NOMO-1 (cell line): ENCODE measurements at regions not wholly inside any gene's neighbourhood (a gene's known extent, or its start where the extent isn't known, plus 50 kb on each side); places are given as distances from the start of the nearest gene placed in this dataset.
"Not testable (repeated sequence)": the region's sequence is repeated elsewhere in the genome, so short reads cannot be mapped to it uniquely, and the experiment has no call there.

Experiments used
- DNase-seq, 2 experiments: peaks; one replicate each; lab custom pipeline; 2025; ENCODE audit not compliant: unreplicated experiment in 2 of 2; lab: John Stamatoyannopoulos, UW

- DNase-seq: not testable (repeated sequence)
Observed at GRCh38 chr6:156421301-156421700, 355.9 kb upstream of the ARID1B start.

- no peak for DNase-seq
Observed at GRCh38 chr6:156420172-156420993, 356.8 kb upstream of the ARID1B start.

GRCh38 chr6:156419594-156419993 is 357.6 kb upstream of the ARID1B start:
- no peak for DNase-seq

DNA sequence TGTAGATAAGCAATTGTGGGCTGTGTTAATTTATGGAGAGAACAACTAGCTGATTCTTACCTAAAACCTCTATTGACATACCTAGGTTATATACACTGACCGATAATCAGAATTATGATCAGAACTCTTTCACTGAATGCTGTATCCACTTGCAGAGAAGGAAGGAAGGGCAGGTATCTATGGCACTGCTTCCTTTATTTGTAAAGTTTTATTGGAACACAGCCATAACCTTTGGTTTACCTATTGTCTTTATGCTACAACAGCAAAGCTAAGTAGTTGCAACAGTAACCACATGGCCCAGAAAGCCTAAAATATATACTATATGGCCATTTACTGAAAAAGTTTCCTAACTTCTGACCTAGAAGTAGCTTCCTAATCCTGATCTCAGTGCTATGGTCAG is 358.9 kb upstream of the ARID1B start:
- DNase-seq: no peak

- no peak for DNase-seq
Observed at GRCh38 chr6:156416391-156416790, 360.8 kb upstream of the ARID1B start.

DNA sequence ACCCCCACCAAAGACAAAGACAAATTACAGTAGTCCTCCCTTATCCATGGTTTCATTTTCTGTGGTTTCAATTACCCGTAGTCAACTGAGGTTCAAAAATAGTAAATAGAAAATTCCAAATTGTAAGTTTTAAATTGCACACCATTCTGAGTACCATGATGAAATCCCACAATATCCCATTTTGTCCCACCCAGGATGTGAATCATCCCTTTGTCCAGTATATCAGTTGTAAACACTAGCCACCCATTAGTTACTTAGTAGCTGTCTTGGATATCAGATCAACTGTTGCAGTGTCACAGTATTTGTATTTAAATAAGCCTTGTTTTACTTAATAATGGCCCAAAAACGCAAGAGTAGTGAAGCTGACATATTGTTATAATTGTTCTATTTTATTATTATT is 364.0 kb upstream of the ARID1B start:
- no peak for DNase-seq

- no peak for DNase-seq
Observed at GRCh38 chr6:156410649-156411048, 366.5 kb upstream of the ARID1B start.

GRCh38 chr6:156408655-156409054 is 368.5 kb upstream of the ARID1B start:
- DNase-seq: no peak

DNA sequence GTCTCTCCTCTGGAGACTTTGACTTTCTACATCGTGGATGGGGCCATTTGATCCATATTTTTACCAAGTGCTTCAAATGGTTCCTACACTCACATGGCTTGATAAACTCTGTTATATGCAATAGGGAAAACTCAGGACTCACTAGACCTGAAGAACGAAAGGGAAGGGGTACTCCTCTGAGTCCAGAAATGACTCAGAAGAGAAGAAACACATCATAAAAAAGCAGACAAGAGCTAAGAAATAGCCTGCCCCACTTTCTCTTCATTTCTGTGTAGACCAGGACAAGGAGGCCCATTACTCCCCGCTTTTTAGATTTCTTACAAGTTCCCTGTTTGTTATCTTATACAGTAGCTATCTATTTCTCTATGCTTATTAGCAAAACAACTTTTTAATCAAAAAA is 369.8 kb upstream of the ARID1B start:
- no peak for DNase-seq

- no peak for DNase-seq
Observed at GRCh38 chr6:156406688-156407087, 370.5 kb upstream of the ARID1B start.

GRCh38 chr6:156406099-156406498 is 371.1 kb upstream of the ARID1B start:
- DNase-seq: no peak

- no peak for DNase-seq
Observed at GRCh38 chr6:156402628-156403027, 374.6 kb upstream of the ARID1B start.

- no peak for DNase-seq
Observed at GRCh38 chr6:156402227-156402626, 375.0 kb upstream of the ARID1B start.

- no peak for DNase-seq
Observed at GRCh38 chr6:156400487-156400886, 376.7 kb upstream of the ARID1B start.

DNA sequence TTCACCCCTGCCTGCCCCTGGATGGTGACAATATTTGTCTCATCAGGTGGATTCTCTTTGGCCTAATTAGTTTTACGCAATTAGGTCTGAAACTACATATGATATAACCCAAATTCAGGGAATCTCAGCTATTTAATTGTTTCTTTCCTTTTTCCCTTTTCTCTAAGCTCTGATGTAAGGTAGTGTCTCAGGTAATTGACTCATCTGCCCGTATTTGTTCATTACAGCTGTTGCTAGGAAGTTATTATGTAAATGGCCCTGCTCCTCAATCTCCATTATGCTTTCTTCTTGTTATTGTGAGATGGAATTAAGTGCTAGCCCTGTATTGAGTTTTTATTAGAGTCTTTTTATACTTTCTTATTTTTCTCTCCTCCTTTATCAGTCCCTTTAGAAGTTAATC is 378.2 kb upstream of the ARID1B start:
- DNase-seq: no peak

GRCh38 chr6:156398371-156398770 is 378.8 kb upstream of the ARID1B start:
- no peak for DNase-seq

DNA sequence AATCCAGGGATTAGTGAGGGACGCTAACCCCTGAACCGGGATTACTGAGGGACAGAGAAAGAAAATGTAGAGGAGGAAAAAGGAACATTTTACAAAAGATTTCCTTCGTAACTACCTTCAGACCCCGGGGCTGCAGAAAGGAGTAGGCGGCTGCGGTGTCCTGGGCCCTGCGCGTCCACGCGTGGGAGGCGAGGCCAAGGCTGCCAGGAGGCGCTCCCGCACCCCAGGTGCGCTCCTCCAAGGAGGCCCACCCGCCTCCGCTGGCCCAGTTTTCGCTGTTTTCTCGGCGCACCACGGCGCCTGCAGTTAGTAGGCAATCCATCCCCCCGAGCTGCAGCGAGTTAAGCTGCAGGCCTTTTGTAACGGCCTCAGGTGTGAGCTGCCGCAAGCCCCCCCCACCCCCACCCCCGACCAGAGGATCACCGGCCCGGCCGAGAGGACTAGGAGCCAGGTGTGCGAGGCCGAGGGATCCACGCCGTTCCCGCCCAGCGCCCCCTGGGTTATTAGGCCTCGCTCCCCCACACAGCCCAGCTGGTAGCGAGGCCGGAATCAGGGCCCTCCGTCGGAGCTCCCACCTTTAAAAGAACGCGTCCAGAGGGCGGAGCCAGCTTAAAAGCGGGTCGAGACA is 380.3 kb upstream of the ARID1B start:
- DNase-seq: no peak

DNA sequence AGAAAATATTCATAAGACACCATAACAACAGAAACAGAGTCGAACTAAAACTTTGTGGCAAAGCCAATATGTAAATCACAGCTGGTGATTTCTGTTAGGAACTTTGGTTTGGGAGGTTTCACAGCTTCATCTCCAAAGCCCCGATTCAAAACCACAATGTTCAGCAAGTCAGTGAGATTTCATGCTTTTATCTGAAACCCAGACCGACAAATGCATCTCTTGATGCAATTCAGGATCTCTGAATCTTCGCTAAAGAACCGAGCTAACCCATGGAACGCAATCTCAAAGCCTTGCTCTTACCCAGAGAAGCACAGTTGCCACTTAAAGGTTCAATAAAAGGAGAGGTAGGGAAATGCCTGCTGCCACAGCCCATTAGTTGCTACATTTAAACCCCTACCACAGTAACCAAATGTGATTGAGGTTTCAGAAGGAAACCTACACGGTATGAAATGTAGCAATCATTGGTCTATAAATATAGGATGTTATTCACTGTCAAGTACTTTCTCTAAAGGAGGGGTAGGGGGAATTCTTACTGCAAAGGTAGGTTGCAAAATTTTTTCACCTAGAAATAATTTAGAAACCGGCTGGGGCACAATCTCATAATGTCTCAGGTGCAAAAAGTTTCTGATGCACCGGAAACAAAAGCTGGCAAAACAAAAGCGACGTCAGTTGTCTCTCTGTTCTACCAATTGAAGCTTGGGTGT is 381.0 kb upstream of the ARID1B start:
- no peak for DNase-seq

DNA sequence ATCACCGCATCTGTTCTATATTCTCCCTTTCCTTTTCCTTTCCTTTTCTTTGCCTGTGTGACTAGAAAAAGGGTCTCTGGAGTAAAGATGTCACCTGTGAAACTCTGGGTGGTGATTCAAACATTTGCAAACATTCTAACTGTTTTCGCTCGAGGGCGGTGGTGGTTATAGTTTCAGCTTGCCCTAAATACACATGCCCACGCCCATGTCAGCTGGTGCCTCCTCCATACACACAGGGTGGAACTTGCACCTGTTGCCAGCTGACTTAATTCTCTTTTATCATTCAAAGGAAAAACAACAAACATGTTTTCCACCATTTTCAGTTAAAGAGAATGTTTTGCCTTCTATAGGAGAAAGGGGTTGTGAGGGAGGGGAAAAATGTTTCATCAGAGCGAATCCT is 381.9 kb upstream of the ARID1B start:
- no peak for DNase-seq

DNA sequence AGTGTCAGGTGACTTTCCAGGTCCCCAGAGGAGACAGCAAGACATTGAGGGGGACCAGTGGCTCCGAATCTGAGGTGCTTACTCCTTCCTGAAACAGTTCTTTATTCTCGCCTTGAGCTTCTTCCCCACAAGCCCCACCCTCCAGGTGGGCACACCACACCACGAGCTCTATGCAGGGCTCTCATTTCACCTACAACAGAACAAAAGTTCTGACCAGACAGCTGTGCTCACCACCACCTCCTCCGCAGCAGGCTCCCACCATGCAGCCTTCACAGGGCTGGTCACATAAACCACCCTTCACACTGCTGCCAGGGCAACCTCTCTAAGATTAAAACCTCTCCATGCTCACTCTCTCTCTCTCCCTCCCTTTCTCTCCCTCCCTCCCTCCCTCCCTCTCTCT is 384.5 kb upstream of the ARID1B start:
- DNase-seq: no peak

DNA sequence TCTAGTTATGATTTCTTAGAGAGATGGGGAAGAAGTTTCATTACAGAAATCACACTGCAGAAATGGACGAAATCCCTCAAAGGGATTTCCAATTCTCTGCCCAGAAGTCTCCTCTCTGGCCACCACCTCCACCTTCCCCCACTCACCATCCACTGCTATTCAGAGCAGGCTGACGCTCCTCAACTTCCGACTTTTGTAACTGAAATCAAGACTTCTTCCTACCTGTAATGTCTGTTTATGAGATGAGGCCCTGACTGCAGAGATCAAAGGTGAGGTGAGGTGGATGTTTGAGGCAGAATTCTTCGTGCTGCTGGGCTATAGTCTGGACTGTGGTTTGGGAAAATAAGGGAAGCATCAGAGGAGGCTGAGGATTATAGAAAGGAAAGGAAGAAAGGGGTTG is 385.2 kb upstream of the ARID1B start:
- no peak for DNase-seq
